ENCODE measurements at regions not wholly inside any gene's neighbourhood (a gene's known extent, or its start where the extent isn't known, plus 50 kb on each side); places are given as distances from the start of the nearest gene placed in this dataset.

DNA sequence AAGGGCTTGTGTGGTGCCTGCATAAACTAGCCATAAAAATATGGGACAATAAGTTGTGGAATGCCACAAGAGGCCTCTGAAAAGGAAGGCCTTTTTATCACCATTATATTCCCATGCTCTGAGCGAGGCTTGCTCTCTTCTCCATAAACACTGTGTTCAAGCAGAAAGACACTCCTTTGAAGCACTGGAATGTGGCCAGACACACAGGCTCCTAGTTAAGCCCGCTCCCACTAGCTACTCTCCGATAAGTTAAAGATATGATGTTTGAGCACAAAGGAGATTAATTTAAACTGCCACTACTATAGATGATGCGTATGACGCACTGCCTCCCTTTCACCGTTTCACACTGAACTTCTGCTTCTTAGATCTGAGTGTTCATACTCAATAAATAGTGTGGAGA is 188.7 kb upstream of the TWIST2 start:
- Histone ChIP-seq H3K9me3 (ENCODE audit: insufficient read depth, low read length) (no peaks in the 10 kb centered on the region), H3K4me3 (ENCODE audit: insufficient read depth, low read length, poor library complexity, severe bottlenecking) (no peak overlapping the region), H3K79me2 (ENCODE audit: insufficient read depth, low read length) (no peaks in the 10 kb centered on the region), H3K27ac (ENCODE audit: low read depth, low read length) (no peak overlapping the region), H3F3A (ENCODE audit: insufficient read depth) (no peaks in the 10 kb centered on the region), H3K4me2 (ENCODE audit: low read depth, low read length, poor library complexity, severe bottlenecking) (no peak overlapping the region), H3K9me2 (replicated peaks; ENCODE audit: insufficient read depth, low read length) (no peaks in the 10 kb centered on the region), H3K36me3 (ENCODE audit: low read length) (no peaks in the 10 kb centered on the region), H3K9ac (ENCODE audit: low read length) (no peak overlapping the region), H4K20me1 (ENCODE audit: low read depth, low read length) (no peaks in the 10 kb centered on the region), H2AFZ (ENCODE audit: low read depth, low read length, severe bottlenecking) (no peak overlapping the region), H3K27me3 (ENCODE audit: low read length) (no peaks in the 10 kb centered on the region)
- TF ChIP-seq, protein P1, sequence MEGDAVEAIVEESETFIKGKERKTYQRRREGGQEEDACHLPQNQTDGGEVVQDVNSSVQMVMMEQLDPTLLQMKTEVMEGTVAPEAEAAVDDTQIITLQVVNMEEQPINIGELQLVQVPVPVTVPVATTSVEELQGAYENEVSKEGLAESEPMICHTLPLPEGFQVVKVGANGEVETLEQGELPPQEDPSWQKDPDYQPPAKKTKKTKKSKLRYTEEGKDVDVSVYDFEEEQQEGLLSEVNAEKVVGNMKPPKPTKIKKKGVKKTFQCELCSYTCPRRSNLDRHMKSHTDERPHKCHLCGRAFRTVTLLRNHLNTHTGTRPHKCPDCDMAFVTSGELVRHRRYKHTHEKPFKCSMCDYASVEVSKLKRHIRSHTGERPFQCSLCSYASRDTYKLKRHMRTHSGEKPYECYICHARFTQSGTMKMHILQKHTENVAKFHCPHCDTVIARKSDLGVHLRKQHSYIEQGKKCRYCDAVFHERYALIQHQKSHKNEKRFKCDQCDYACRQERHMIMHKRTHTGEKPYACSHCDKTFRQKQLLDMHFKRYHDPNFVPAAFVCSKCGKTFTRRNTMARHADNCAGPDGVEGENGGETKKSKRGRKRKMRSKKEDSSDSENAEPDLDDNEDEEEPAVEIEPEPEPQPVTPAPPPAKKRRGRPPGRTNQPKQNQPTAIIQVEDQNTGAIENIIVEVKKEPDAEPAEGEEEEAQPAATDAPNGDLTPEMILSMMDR (IDR thresholded peaks at IDR 0.05; ENCODE audit: insufficient read depth, low read length, poor library complexity, severe bottlenecking) = no peak
- TF ChIP-seq EZH2phosphoT487 (conservative IDR thresholded peaks at IDR 0.05; ENCODE audit: low read length) = no peak

DNA sequence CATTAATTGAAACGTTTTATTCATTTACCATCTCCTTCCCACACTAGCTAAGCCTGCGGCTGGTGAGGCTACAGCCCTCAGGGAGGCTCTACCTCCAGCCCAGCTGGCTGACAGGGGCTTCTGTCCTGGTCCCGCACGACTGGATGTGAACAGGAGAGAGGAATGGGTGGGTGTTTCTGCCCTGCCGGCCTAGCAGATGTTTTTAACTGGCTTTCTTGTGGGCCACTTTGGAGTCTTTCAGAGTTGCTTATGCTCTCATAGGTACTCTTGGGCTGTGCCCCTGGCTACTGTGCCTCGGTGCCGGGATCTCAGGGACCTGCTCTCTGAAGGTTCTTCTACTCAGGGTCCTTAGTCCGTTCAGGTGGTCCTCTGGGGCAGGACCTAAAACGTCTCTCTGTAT is 184.3 kb upstream of the TWIST2 start:
- no peaks in the 10 kb centered on the region for H3K9me3 ChIP-seq (ENCODE audit: insufficient read depth, low read length)
- H2AFZ ChIP-seq (ENCODE audit: low read depth, low read length, severe bottlenecking) = no peak overlapping the region
- H3K4me2 ChIP-seq (ENCODE audit: low read depth, low read length, poor library complexity, severe bottlenecking) = no peak overlapping the region
- H3K27ac ChIP-seq (ENCODE audit: low read depth, low read length) = no peak overlapping the region
- H3F3A ChIP-seq (ENCODE audit: insufficient read depth) = no peaks in the 10 kb centered on the region
- no peak overlapping the region for H3K4me3 ChIP-seq (ENCODE audit: insufficient read depth, low read length, poor library complexity, severe bottlenecking)
- no peaks in the 10 kb centered on the region for H3K27me3 ChIP-seq (ENCODE audit: low read length)
- no peak overlapping the region for H3K9ac ChIP-seq (ENCODE audit: low read length)
- no peaks in the 10 kb centered on the region for H3K9me2 ChIP-seq (replicated peaks; ENCODE audit: insufficient read depth, low read length)
- H4K20me1 ChIP-seq (ENCODE audit: low read depth, low read length) = no peaks in the 10 kb centered on the region
- no peaks in the 10 kb centered on the region for H3K79me2 ChIP-seq (ENCODE audit: insufficient read depth, low read length)
- H3K36me3 ChIP-seq (ENCODE audit: low read length) = no peaks in the 10 kb centered on the region
- TF ChIP-seq, protein P1 (IDR thresholded peaks at IDR 0.05; ENCODE audit: insufficient read depth, low read length, poor library complexity, severe bottlenecking) = no peak

DNA sequence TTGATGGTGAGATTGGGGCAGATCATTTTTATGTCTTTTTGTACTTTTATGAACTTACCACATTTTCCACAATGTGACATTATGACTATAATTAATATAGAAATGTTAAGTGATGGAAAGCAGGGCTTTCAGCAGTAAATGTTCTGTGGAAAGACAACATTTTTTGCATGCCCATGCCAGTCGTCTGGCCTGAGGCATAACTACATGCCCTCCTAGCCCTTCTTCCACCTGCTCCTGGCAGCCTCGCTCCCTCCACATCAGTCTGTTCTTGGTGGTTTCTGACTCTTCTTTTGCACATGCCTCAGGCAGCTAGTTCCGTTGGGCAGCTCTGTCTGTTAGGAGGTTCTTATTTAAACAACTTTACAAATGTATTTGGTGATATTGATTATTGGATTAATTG is 182.0 kb upstream of the TWIST2 start:
- Histone ChIP-seq H3K4me3 (ENCODE audit: insufficient read depth, low read length, poor library complexity, severe bottlenecking) (no peak overlapping the region), H3K27ac (ENCODE audit: low read depth, low read length) (no peak overlapping the region), H4K20me1 (ENCODE audit: low read depth, low read length) (no peaks in the 10 kb centered on the region), H2AFZ (ENCODE audit: low read depth, low read length, severe bottlenecking) (no peak overlapping the region), H3K9me2 (replicated peaks; ENCODE audit: insufficient read depth, low read length) (no peaks in the 10 kb centered on the region), H3K36me3 (ENCODE audit: low read length) (no peaks in the 10 kb centered on the region), H3K27me3 (ENCODE audit: low read length) (no peaks in the 10 kb centered on the region), H3F3A (ENCODE audit: insufficient read depth) (no peaks in the 10 kb centered on the region), H3K9me3 (ENCODE audit: insufficient read depth, low read length) (no peaks in the 10 kb centered on the region), H3K9ac (ENCODE audit: low read length) (no peak overlapping the region), H3K79me2 (ENCODE audit: insufficient read depth, low read length) (no peaks in the 10 kb centered on the region), H3K4me2 (ENCODE audit: low read depth, low read length, poor library complexity, severe bottlenecking) (no peak overlapping the region)
- TF ChIP-seq, protein P1 (IDR thresholded peaks at IDR 0.05; ENCODE audit: insufficient read depth, low read length, poor library complexity, severe bottlenecking) = no peak
- no peak for TF ChIP-seq EZH2phosphoT487 (conservative IDR thresholded peaks at IDR 0.05; ENCODE audit: low read length)

DNA sequence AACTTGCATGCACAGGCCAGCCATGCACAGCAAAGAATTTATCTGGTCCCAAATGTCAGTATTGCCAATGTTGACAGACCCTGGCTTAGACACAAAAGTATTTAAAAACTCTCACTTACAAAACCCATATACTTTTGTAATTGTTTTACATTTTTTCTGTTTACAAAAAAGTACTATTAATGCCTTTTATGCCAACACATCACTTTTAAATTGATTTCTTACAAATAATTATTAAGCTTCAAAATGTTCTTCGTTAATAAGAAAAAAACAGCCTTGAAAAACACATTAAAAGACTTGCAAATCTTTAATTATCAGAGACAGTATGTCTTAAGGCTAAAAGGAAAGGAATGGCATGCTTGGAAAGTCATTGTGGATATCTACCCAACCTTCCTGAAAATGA is 181.3 kb upstream of the TWIST2 start:
- no peak overlapping the region for H2AFZ ChIP-seq (ENCODE audit: low read depth, low read length, severe bottlenecking)
- H3K79me2 ChIP-seq (ENCODE audit: insufficient read depth, low read length) = no peaks in the 10 kb centered on the region
- no peaks in the 10 kb centered on the region for H3K27me3 ChIP-seq (ENCODE audit: low read length)

More for the DNA sequence above, 181.3 kb upstream of the TWIST2 start:
- Histone ChIP-seq H3K9me2 (replicated peaks; ENCODE audit: insufficient read depth, low read length) (no peaks in the 10 kb centered on the region), H3K9me3 (ENCODE audit: insufficient read depth, low read length) (0 out of 2 replicates have a peak, but pooled peaks cover under 1% of the 10 kb centered on the region), H3K4me2 (ENCODE audit: low read depth, low read length, poor library complexity, severe bottlenecking) (no peak overlapping the region), H3K9ac (ENCODE audit: low read length) (no peak overlapping the region), H3K27ac (ENCODE audit: low read depth, low read length) (no peak overlapping the region), H3K36me3 (ENCODE audit: low read length) (no peaks in the 10 kb centered on the region), H3K4me3 (ENCODE audit: insufficient read depth, low read length, poor library complexity, severe bottlenecking) (no peak overlapping the region), H4K20me1 (ENCODE audit: low read depth, low read length) (no peaks in the 10 kb centered on the region), H3F3A (ENCODE audit: insufficient read depth) (no peaks in the 10 kb centered on the region)
- TF ChIP-seq EZH2phosphoT487 (conservative IDR thresholded peaks at IDR 0.05; ENCODE audit: low read length) = no peak
- TF ChIP-seq, protein P1 (IDR thresholded peaks at IDR 0.05; ENCODE audit: insufficient read depth, low read length, poor library complexity, severe bottlenecking) = no peak
